ENCODE measurements at regions not wholly inside any gene's neighbourhood (a gene's known extent, or its start where the extent isn't known, plus 50 kb on each side); places are given as distances from the start of the nearest gene placed in this dataset.
A peak's percentile ranks its signal among the peaks of the same experiment; 100 is the strongest.

- H3K4me3 ChIP-seq (ENCODE audit: low read depth, low read length): no peak overlapping the region
- no peak for DNase-seq (ENCODE audit: low read depth)
- no peak for TF ChIP-seq CTCF (IDR thresholded peaks at IDR 0.05; ENCODE audit: insufficient read depth, low read length)
Measured at GRCh38 chr20:11651647-11652046, 266.0 kb upstream of the BTBD3 start.

- DNase-seq (ENCODE audit: low read depth): no peak
- H3K4me3 ChIP-seq (ENCODE audit: low read depth, low read length): no peak overlapping the region
- no peak for TF ChIP-seq CTCF (IDR thresholded peaks at IDR 0.05; ENCODE audit: insufficient read depth, low read length)
Measured at GRCh38 chr20:11652128-11652527, 265.6 kb upstream of the BTBD3 start.

- no peak overlapping the region for H3K4me3 ChIP-seq (ENCODE audit: low read depth, low read length)
- no peak for DNase-seq (ENCODE audit: low read depth)
- TF ChIP-seq CTCF (IDR thresholded peaks at IDR 0.05; ENCODE audit: insufficient read depth, low read length): no peak
Measured at GRCh38 chr20:11654766-11655165, 262.9 kb upstream of the BTBD3 start.

- no peak overlapping the region for H3K4me3 ChIP-seq (ENCODE audit: low read depth, low read length)
- TF ChIP-seq CTCF (IDR thresholded peaks at IDR 0.05; ENCODE audit: insufficient read depth, low read length): no peak
- no peak for DNase-seq (ENCODE audit: low read depth)
Measured at GRCh38 chr20:11660673-11661072, 257.0 kb upstream of the BTBD3 start.

GRCh38 chr20:11671015-11671511, 246.6 kb upstream of the BTBD3 start:
- no peak for DNase-seq (ENCODE audit: low read depth)
- no peak overlapping the region for H3K4me3 ChIP-seq (ENCODE audit: low read depth, low read length)
- no peak for TF ChIP-seq CTCF (IDR thresholded peaks at IDR 0.05; ENCODE audit: insufficient read depth, low read length)

GRCh38 chr20:11672959-11673358, 244.7 kb upstream of the BTBD3 start:
- no peak for DNase-seq (ENCODE audit: low read depth)
- no peak for TF ChIP-seq CTCF (IDR thresholded peaks at IDR 0.05; ENCODE audit: insufficient read depth, low read length)
- no peak overlapping the region for H3K4me3 ChIP-seq (ENCODE audit: low read depth, low read length)

- peak; percentile 46 for DNase-seq (ENCODE audit: low read depth)
- peak overlapping the region; percentile 1 for H3K4me3 ChIP-seq (ENCODE audit: low read depth, low read length)
- TF ChIP-seq CTCF (IDR thresholded peaks at IDR 0.05; ENCODE audit: insufficient read depth, low read length): no peak
Measured at GRCh38 chr20:11675920-11676629, 241.6 kb upstream of the BTBD3 start.

Measured in fibroblast of the aortic adventitia (primary cell).